SH-SY5Y (cell line): ENCODE measurements at regions not wholly inside any gene's neighbourhood (a gene's known extent, or its start where the extent isn't known, plus 50 kb on each side); places are given as distances from the start of the nearest gene placed in this dataset.

ENCODE experiments used
- GATA2 ChIP-seq: IDR thresholded peaks from 2 replicates; pipeline ENCODE4 v1.6.1; 2011; ENCODE audit warnings: mild to moderate bottlenecking, low read depth, low read length
- GATA3 ChIP-seq: IDR thresholded peaks from 2 replicates; pipeline ENCODE4 v1.6.1; 2011; ENCODE audit warnings: low read depth, mild to moderate bottlenecking, low read length, moderate library complexity

- TF ChIP-seq GATA3, result no peak
- no peak for TF ChIP-seq GATA2
Measured at GRCh38 chr9:31894008-31894407, 490.4 kb upstream of the ACO1 start.

GRCh38 chr9:31908158-31908890, 476.1 kb upstream of the ACO1 start:
- TF ChIP-seq GATA3, result no peak

- TF ChIP-seq GATA2, result no peak
- TF ChIP-seq GATA3, result no peak
Measured at GRCh38 chr9:31908891-31909480, 475.5 kb upstream of the ACO1 start.

- TF ChIP-seq GATA3, result no peak
- no peak for TF ChIP-seq GATA2
Measured at GRCh38 chr9:31912636-31913035, 471.8 kb upstream of the ACO1 start.

GRCh38 chr9:31916591-31917241, 467.7 kb upstream of the ACO1 start:
- no peak for TF ChIP-seq GATA2
- no peak for TF ChIP-seq GATA3

GRCh38 chr9:31950756-31951155, 433.7 kb upstream of the ACO1 start:
- TF ChIP-seq GATA3 (no peak), GATA2 (no peak)

- TF ChIP-seq GATA2 (no peak), GATA3 (no peak)
Measured at GRCh38 chr9:31958572-31958971, 425.9 kb upstream of the ACO1 start.

GRCh38 chr9:31969552-31969951, 414.9 kb upstream of the ACO1 start:
- TF ChIP-seq GATA3, result no peak
- TF ChIP-seq GATA2, result no peak

GRCh38 chr9:31983895-31984294, 400.5 kb upstream of the ACO1 start:
- TF ChIP-seq GATA3, result no peak
- no peak for TF ChIP-seq GATA2

- no peak for TF ChIP-seq GATA2
- TF ChIP-seq GATA3, result no peak
Measured at GRCh38 chr9:31996331-31996730, 388.1 kb upstream of the ACO1 start.

GRCh38 chr9:32004431-32005076, 379.9 kb upstream of the ACO1 start:
- TF ChIP-seq GATA2 (no peak), GATA3 (no peak)

- TF ChIP-seq GATA3, result no peak
Measured at GRCh38 chr9:32010322-32010721, 374.1 kb upstream of the ACO1 start.

GRCh38 chr9:32011049-32011448, 373.4 kb upstream of the ACO1 start:
- TF ChIP-seq GATA3 (no peak), GATA2 (no peak)

- TF ChIP-seq GATA2 (no peak), GATA3 (no peak)
Measured at GRCh38 chr9:32015795-32016194, 368.6 kb upstream of the ACO1 start.

GRCh38 chr9:32045513-32045912, 338.9 kb upstream of the ACO1 start:
- TF ChIP-seq GATA3, result no peak
- TF ChIP-seq GATA2, result no peak
